ENCODE measurements at regions not wholly inside any gene's neighbourhood (a gene's known extent, or its start where the extent isn't known, plus 50 kb on each side); places are given as distances from the start of the nearest gene placed in this dataset.
"Not testable (repeated sequence)": the region's sequence is repeated elsewhere in the genome, so short reads cannot be mapped to it uniquely, and the experiment has no call there.

DNA sequence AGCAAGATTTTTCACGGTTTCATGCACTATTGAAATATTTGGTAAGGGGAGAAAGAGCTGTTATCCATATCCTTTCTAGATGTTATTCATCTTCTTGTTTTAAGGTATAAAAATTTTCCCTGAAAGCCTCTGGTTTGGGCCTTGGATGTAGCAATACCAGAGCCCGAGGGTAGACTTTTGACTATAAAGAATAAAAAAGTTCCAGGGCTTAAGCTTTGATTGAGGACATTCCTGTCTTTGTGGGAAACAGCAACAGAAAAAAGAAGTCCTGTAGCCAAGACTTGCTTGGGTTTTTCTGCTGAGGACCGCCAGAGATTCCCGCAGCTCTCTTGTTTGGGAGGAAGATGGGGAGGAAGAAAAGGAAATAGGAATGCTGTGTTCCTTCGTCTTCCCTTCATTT is 440.0 kb upstream of the WWC1 start:
- DNase-seq = no peak

- no peak for DNase-seq
These were observed 438.9 kb upstream of the WWC1 start for GRCh38 chr5:167852515-167852914.

GRCh38 chr5:167853421-167853820 is 438.0 kb upstream of the WWC1 start:
- no peak for DNase-seq

- DNase-seq = no peak
These were observed 435.6 kb upstream of the WWC1 start for GRCh38 chr5:167855818-167856217.

GRCh38 chr5:167857321-167857720 is 434.1 kb upstream of the WWC1 start:
- no peak for DNase-seq

GRCh38 chr5:167858186-167858855 is 433.1 kb upstream of the WWC1 start:
- DNase-seq = not testable (repeated sequence)

DNA sequence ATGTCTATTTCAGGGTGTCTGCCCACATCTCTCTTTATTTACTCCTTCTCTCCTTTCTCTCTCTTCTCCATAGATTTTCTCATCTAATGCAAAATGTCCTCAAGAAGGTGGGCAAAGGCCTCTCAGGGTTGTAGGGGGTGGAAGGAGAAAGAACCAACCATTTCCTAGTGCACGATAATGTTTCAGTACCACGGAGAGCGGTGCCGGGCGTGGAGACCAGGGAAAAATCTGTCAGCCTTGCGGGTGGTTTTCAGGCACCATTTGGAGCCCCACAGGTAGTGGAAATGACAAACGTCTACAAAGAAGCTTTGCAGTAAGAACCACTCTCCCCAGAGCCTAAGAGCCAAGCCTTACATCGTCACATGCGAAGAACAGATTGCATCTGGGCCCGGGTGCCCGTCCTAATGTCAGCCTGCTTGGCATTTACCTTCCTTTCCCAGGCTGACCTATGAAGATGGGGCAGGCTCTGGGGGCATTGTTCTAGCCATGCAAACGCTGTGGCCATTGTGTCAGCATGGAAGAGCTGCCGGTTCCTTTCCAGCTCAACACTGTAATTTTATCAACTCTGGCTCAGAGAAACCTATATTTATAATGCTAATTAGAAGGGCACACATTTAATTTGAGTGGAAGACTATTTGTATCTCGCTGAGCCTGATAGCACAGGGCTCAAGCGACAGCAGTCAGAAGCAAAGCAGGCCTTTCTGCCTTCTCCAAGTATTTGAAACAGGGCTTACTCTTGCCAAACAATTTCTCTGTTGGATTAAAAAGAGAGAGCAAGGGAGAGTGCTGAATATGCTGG is 430.1 kb upstream of the WWC1 start:
- no peak for DNase-seq

DNA sequence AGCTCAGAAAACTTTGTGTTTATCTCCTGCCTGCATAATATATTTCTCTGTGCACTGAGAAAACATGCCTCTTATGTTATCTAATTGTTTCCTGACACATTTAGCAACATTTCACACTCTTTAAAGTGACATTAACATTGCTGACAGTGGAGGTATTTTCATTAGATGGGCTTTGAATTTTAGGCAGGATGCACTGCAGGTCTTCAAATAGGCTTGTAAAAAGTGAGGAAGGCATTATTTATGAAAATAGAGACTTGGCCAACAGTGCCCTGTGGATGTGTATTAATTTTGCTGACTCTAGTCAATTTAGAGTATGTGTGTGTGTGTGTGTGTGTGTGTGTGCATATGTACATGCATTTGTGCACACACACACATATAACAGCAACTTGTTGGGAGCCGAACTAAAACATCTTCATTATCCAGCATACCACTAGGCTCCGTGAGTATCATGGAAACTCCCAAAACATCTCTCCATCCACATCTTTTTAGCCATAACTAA is 429.5 kb upstream of the WWC1 start:
- no peak for DNase-seq

DNA sequence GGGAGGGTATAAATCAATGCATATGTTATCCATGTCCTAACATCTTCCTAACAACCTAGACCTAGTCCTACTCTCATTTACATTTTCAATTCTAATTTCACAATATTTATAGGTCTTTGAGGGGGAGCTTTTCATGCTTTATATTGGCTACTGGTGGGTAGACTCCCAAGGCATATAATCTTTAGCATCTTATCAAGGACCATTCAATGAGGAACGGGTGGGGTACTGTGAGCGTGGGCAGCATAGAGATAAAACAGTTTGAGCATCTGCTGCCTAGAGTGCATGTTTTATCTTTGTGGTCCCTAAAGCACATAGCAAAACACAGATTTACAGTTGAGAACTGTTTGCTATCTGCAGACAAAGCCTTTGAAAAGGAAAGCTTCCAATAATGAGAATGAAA is 427.6 kb upstream of the WWC1 start:
- DNase-seq = no peak

DNA sequence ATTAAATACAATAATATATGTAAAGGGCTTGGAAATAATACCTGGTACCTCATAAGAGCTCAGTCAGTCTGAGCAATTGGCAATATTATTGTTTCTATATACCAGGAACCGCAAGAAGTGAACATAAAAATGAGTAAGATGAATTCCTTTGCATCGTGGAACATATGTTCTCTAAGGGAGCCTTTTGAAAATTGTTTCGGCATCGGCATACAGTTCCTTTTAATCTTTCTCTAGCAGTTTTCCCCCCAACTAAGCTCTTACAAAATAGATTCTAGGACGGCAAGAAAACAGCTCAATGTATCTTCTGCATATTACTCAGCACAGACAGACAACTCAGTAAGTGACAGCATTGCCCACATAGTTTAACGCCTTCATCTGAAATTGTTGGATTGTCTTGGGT is 426.6 kb upstream of the WWC1 start:
- DNase-seq = no peak

DNA sequence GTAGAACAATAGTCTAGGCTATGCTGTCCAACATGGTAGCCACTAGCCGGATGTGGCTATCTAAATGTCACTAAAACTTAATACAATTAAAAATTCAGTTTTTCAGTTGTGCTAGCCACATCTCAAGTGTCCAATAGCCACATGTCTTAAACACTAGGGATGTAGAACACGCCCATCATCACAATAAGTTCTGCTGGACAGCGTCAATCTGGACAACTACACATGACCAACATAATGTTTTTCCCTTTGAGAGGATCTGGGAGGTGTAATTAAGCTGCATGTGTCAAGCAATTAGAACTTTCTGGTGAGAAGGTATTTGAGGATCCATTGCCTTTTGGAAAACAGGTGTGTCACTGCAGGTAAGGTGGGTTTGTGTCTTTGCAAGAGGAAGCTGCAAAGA is 424.6 kb upstream of the WWC1 start:
- no peak for DNase-seq

- no peak for DNase-seq
These were observed 424.2 kb upstream of the WWC1 start for GRCh38 chr5:167867281-167867680.

GRCh38 chr5:167869125-167869524 is 422.3 kb upstream of the WWC1 start:
- DNase-seq = no peak

DNA sequence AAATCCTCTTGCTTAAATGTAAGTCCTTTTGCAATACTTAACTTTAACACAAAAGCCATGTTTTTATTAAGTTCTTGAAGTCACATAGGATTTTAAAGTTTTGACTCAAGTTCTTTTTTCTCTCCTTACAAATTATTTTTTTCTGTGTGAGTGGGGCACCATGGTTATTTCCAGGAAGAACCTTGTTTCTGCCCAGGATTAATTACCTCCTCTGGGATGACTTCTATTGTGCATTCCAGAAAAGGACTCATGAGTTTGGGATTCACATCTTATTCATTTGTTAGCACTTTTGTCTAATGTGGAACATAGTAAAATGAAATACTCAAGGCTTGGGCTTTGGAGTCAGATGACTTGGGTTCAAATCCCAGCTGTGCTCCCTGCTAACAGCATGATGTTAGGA is 421.4 kb upstream of the WWC1 start:
- no peak for DNase-seq

- no peak for DNase-seq
These were observed 420.4 kb upstream of the WWC1 start for GRCh38 chr5:167871091-167871490.

DNA sequence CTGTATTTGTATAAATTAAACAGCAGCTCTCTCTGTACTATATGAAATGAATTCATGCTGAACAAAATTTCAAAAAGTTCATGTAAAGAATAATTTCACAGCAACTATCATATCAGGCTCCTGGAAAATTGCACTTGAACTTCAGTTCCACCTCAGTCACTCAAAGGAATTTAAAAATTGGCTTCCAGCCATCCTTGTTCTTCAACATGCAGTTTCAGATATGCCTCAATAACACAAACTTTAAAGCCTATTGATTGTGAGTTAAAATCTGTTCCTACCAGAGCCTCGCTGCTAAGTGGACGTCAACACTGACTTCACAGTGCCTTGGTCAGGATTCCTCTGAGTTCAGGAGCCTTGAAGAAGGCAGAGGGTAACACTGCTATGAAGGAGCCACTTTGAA is 418.7 kb upstream of the WWC1 start:
- DNase-seq = no peak

DNA sequence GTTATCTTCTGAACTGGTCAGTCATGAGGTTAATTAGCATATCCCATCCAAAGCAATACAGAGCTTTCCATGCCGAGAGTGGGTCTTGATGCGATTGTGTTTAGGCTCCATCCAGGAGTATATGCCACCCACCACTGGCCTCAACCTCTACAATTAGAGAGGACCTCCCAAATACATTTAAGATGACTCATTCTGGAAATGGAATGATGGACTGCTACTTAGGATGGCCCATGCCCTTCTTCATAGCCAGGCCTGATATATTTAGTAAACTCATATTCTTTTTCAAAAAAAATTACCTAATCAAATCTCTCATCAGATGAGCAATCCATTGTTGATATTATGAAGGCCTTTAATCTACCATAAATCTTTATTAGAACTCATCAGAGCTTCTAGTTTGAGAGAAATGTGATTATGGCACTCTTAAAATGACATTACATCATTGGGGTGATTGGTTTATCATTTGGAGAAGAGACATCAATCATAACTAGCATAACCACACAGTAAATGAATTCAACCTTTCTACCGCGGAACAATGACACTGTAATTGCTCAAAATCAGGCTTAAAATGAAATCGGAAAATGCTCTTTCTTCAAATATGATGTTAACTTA is 414.2 kb upstream of the WWC1 start:
- DNase-seq = no peak

DNA sequence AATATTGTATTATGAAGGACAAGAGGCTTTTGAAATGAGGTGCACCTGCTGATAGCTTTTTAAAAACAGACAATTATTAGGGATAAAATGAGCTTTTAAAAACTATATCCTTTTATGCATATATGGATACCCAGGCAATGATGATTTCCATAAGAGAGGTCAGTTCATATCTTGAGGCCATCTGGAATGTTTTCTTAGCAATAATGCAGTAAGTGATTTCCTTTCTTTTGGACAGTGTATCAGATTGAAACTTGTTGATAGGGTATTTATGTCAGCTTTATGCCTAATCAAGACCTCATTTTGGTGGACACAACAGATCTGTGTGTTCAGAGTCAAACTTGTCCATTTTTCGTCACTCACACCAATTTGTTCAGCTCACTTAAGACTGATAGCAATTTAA is 413.5 kb upstream of the WWC1 start:
- DNase-seq = no peak

GRCh38 chr5:167880420-167880819 is 411.0 kb upstream of the WWC1 start:
- no peak for DNase-seq

DNA sequence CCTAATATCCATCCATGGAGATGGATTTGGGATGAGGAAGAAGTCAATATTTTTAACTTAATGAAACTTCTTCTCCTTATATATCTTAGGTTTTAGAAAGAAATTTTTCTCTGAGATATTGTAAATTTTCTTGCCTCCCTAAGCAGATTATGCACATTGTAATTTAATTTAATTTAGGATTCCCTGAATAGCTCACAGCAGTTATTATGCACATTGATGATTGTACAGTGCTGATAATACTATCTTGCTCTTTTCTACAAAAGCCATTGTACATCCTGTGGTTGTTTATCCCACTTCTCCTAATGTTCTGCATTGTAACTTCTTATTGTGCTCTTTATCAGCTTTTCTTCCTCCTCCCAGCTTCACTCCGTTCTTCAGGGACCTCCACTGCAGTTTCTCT is 410.4 kb upstream of the WWC1 start:
- no peak for DNase-seq

GRCh38 chr5:167886196-167886595 is 405.2 kb upstream of the WWC1 start:
- DNase-seq = no peak

DNA sequence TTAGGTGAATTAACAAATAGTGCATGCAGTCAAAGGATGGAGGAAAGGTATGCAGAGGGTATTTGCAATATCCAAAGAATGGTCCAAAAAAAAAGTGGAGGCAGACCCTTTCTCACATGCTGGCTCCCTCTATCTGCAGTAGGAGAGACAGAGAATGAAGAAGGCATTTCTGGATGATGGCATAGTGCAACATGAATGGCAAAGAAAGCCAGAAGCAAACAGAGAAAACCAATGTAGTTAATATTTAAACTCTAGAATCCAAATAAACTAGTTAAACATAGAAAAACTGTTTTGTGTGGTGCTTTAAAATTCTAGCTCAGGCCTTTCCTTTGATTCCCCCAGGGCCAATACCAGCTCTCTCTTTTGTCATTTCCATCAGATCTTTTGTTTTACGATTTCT is 403.1 kb upstream of the WWC1 start:
- DNase-seq = no peak

GRCh38 chr5:167889276-167889675 is 402.2 kb upstream of the WWC1 start:
- no peak for DNase-seq

Measured in DMS 273 treated with DMSO at 0.1 percent for 48 hours (cell line).